ENCODE measurements at regions not wholly inside any gene's neighbourhood (a gene's known extent, or its start where the extent isn't known, plus 50 kb on each side); places are given as distances from the start of the nearest gene placed in this dataset.

DNA sequence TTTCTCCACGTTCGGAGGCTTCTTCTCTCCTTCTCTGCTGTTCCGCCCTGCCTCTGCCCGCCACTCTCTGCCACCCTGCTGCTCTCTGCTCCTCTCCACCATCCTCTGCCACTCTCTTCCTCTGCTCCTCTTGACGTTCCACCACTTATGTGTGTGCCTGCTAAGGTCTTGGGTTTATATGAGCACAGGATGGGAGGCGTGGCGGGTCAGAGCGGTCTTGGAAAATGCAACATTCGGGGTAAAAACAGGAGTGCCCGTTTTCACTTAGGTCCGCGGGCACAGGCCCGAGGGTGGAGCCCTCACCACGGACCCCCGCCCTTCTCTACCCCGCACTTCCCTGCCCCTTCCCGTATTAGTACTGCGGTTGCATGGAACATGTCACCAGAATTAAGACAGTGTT lies 114.4 kb upstream of the FBXL7 start:
- Histone ChIP-seq H3K4me3 (ENCODE audit: control insufficient read depth in 2 of 3, extremely low read depth in 1 of 3, insufficient read depth in 2 of 3, low read depth in 1 of 3, low read length in 3 of 3) (no peak overlapping the region), H3K9me3 (ENCODE audit: control insufficient read depth, low read depth, low read length) (peaks cover 7% of the 10 kb centered on the region), H3K27ac (ENCODE audit: control insufficient read depth, insufficient read depth, low read length) (no peak overlapping the region), H3K4me2 (ENCODE audit: control insufficient read depth, extremely low read depth, insufficient read depth, low read depth, low read length) (no peak overlapping the region), H3K27me3 (ENCODE audit: control insufficient read depth, extremely low read depth, insufficient read depth, low read length) (no peaks in the 10 kb centered on the region), H4K20me1 (ENCODE audit: control insufficient read depth, extremely low read depth, insufficient read depth, low read length) (no peaks in the 10 kb centered on the region), H3K36me3 (ENCODE audit: control insufficient read depth in 2 of 2, extremely low read depth in 1 of 2, insufficient read depth in 2 of 2, low read length in 2 of 2) (no peaks in the 10 kb centered on the region), H3K9me1 (ENCODE audit: control insufficient read depth, extremely low read depth, insufficient read depth, low read length) (no peaks in the 10 kb centered on the region), H3K79me2 (ENCODE audit: control insufficient read depth, insufficient read depth, low read length) (no peaks in the 10 kb centered on the region), H3K9ac (ENCODE audit: control insufficient read depth, extremely low read depth, insufficient read depth, low read length) (no peak overlapping the region), H2AFZ (ENCODE audit: control insufficient read depth, low read length) (no peak overlapping the region), H3K4me1 (ENCODE audit: control insufficient read depth, extremely low read depth, insufficient read depth, low read length) (no peaks in the 10 kb centered on the region)
- FAIRE-seq, result no peak
- DNase-seq (ENCODE audit: low read depth, low spot score), result no peak
- TF ChIP-seq CTCF (optimal IDR thresholded peaks at IDR 0.05 in 1 of 3, IDR thresholded peaks at IDR 0.05 in 1 of 3, conservative IDR thresholded peaks at IDR 0.05 in 1 of 3; ENCODE audit: extremely low read depth in 1 of 3, insufficient read depth in 2 of 3, low read length in 3 of 3) (no peak), EZH2 (IDR thresholded peaks at IDR 0.05; ENCODE audit: low read length) (no peak)
- dilution Hi-C loops (cut with MboI; ENCODE audit: extremely low pct_ligation_motif_present, low sequenced_read_pairs), result no loop called here

DNA sequence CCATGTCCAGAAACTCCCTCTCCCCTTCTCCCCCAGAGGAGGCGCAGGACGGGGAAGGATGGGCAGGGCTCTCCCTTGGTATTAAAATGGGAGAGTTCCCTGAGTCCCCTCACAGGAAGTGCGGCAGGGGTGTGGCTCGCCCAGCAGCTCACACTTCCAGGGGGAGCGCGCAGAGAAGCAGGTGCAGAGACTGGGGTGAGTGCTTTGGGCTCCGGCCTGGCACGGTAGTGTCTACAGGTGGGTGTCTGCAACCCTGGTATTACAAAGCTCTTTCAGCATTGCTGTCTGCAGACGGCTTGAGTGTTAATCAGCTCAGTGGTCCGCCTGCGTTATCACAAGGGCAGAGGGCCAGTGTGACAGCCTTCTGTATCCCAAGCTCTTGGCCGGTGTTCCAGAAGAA lies 114.9 kb upstream of the FBXL7 start:
- no peaks in the 10 kb centered on the region for H3K79me2 ChIP-seq (ENCODE audit: control insufficient read depth, insufficient read depth, low read length)
- no peaks in the 10 kb centered on the region for H3K36me3 ChIP-seq (ENCODE audit: control insufficient read depth in 2 of 2, extremely low read depth in 1 of 2, insufficient read depth in 2 of 2, low read length in 2 of 2)
- no peak overlapping the region for H3K4me2 ChIP-seq (ENCODE audit: control insufficient read depth, extremely low read depth, insufficient read depth, low read depth, low read length)
- H4K20me1 ChIP-seq (ENCODE audit: control insufficient read depth, extremely low read depth, insufficient read depth, low read length), result no peaks in the 10 kb centered on the region
- H2AFZ ChIP-seq (ENCODE audit: control insufficient read depth, low read length), result no peak overlapping the region
- dilution Hi-C loops (cut with MboI; ENCODE audit: extremely low pct_ligation_motif_present, low sequenced_read_pairs), result no loop called here
- DNase-seq (ENCODE audit: low read depth, low spot score) (no peak), FAIRE-seq (no peak)
- no peaks in the 10 kb centered on the region for H3K9me1 ChIP-seq (ENCODE audit: control insufficient read depth, extremely low read depth, insufficient read depth, low read length)
- H3K9me3 ChIP-seq (ENCODE audit: control insufficient read depth, low read depth, low read length), result peaks cover 7% of the 10 kb centered on the region
- no peak overlapping the region for H3K27ac ChIP-seq (ENCODE audit: control insufficient read depth, insufficient read depth, low read length)
- no peaks in the 10 kb centered on the region for H3K4me1 ChIP-seq (ENCODE audit: control insufficient read depth, extremely low read depth, insufficient read depth, low read length)
- H3K27me3 ChIP-seq (ENCODE audit: control insufficient read depth, extremely low read depth, insufficient read depth, low read length), result no peaks in the 10 kb centered on the region
- no peak overlapping the region for H3K4me3 ChIP-seq (ENCODE audit: control insufficient read depth in 2 of 3, extremely low read depth in 1 of 3, insufficient read depth in 2 of 3, low read depth in 1 of 3, low read length in 3 of 3)
- TF ChIP-seq EZH2 (IDR thresholded peaks at IDR 0.05; ENCODE audit: low read length) (no peak), CTCF (optimal IDR thresholded peaks at IDR 0.05 in 1 of 3, IDR thresholded peaks at IDR 0.05 in 1 of 3, conservative IDR thresholded peaks at IDR 0.05 in 1 of 3; ENCODE audit: extremely low read depth in 1 of 3, insufficient read depth in 2 of 3, low read length in 3 of 3) (no peak)
- no peak overlapping the region for H3K9ac ChIP-seq (ENCODE audit: control insufficient read depth, extremely low read depth, insufficient read depth, low read length)
